ENCODE measurements at regions not wholly inside any gene's neighbourhood (a gene's known extent, or its start where the extent isn't known, plus 50 kb on each side); places are given as distances from the start of the nearest gene placed in this dataset.

GRCh38 chr20:11301699-11302098 lies 616.0 kb upstream of the BTBD3 start:
- peaks cover 0 to 4% (median 0%) of the 10 kb centered on the region in 12 donors for H3K4me1 ChIP-seq
- TF ChIP-seq CTCF (IDR thresholded peaks at IDR 0.05) (no peak), POLR2A (IDR thresholded peaks at IDR 0.05) (no peak)
- H3K9me3 ChIP-seq: no peaks in the 10 kb centered on the region
- intact Hi-C loops (cut with DNase I): no loop called here
- H3K36me3 ChIP-seq: no peaks in the 10 kb centered on the region
- H3K27ac ChIP-seq: no peak overlapping the region
- DNase-seq (no peak), ATAC-seq (no peak)
- WGBS, 4 donors: 83 to 89% (median 88%) methylated on average over 10 of the region's 10 CpGs
- no peak overlapping the region for H3K4me3 ChIP-seq
- H3K27me3 ChIP-seq: no peaks in the 10 kb centered on the region

- DNase-seq: no peak
- no peak for ATAC-seq
- Histone ChIP-seq H3K9me3 (no peaks in the 10 kb centered on the region), H3K4me3 (no peak overlapping the region), H3K36me3 (no peaks in the 10 kb centered on the region), H3K27ac (no peak overlapping the region), H3K4me1 (peaks cover 0 to 4% (median 0%) of the 10 kb centered on the region in 12 donors), H3K27me3 (no peaks in the 10 kb centered on the region)
- whole genome bisulfite sequencing, 4 donors: 76 to 88% (median 79%) methylated on average over 3 of the region's 3 CpGs
- intact Hi-C loops (cut with DNase I): no loop called here
- no peak for TF ChIP-seq CTCF (IDR thresholded peaks at IDR 0.05)
- TF ChIP-seq POLR2A (IDR thresholded peaks at IDR 0.05): no peak
Measured at GRCh38 chr20:11302436-11302835, 615.3 kb upstream of the BTBD3 start.

DNA sequence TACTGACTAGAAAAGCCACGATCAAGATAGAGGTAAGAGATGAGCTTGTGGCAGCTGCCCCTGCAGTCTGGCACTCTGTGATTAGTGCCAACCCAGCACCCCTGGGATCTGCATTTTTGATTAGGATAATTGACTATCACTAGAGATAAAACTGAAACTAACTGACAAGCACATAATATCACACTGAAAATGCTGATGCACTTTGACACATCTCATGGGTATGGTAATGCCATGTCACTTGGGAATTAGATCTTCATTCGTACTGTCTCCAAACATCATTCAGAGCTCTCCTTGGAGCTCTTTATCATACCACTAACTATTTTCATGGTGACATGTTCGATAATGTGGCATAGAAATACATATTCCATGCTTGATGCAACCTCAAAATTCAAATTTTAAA lies 612.9 kb upstream of the BTBD3 start:
- Histone ChIP-seq H3K4me3 (no peak overlapping the region), H3K27ac (no peak overlapping the region), H3K27me3 (no peaks in the 10 kb centered on the region), H3K4me1 (peaks cover 0 to 4% (median 0%) of the 10 kb centered on the region in 12 donors), H3K9me3 (no peaks in the 10 kb centered on the region), H3K36me3 (no peaks in the 10 kb centered on the region)
- TF ChIP-seq CTCF (IDR thresholded peaks at IDR 0.05): no peak
- TF ChIP-seq POLR2A (IDR thresholded peaks at IDR 0.05): no peak
- intact Hi-C loops (cut with DNase I): no loop called here
- ATAC-seq: no peak
- no peak for DNase-seq
- 79 to 87% (median 80%) methylated on average over 3 of the region's 3 CpGs for WGBS, 4 donors

DNA sequence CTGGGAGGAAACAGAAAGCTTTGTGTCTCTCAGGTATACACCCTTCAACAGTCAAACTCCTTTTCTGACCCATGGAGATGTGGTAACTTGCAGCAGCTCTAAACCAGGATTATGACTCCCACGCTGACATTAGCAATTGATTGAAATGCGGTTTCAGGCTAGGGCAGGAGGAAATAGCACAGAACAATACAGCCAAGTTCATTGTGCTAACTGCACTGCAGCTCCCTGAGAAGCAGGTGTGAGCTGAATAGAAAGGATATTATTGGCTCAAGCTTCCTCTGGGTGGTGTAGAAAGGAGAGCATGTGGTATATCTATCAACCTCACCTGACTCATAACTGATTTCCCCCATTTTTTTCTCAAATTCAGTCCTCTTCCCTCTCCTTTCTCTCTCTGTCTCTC lies 612.3 kb upstream of the BTBD3 start:
- no peak for TF ChIP-seq CTCF (IDR thresholded peaks at IDR 0.05)
- Histone ChIP-seq H3K27me3 (no peaks in the 10 kb centered on the region), H3K36me3 (no peaks in the 10 kb centered on the region), H3K4me1 (peaks cover 0 to 4% (median 0%) of the 10 kb centered on the region in 12 donors), H3K9me3 (no peaks in the 10 kb centered on the region), H3K27ac (no peak overlapping the region), H3K4me3 (no peak overlapping the region)
- WGBS, 4 donors: 35 to 64% (median 54%) methylated on average over 2 of the region's 2 CpGs
- ATAC-seq (peak in 3 of 4 donors; percentile 22 to 85 (median 36)), DNase-seq (no peak)
- intact Hi-C loops (cut with DNase I): no loop called here
